ENCODE measurements at regions not wholly inside any gene's neighbourhood (a gene's known extent, or its start where the extent isn't known, plus 50 kb on each side); places are given as distances from the start of the nearest gene placed in this dataset.

DNA sequence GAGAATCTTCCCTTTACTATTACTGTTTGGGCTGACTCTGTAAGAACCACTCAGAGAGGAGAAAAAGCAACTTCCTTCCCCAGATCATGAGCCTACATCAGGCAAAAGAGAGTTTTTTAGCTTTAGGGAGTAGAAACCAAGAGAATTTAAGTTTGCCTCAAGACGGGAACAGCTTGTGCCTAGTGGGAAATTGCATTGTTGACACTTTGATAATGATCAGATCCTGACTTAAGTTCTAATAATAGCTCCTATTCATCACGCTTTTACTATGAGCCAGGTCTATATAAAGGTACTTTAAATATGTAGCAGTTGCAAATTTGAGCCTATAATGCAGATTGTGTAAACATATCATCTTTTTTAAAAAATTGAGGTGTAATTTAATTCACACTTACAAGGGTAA, 298.2 kb downstream of the MAN2A1 start:
- TF ChIP-seq, protein P1, sequence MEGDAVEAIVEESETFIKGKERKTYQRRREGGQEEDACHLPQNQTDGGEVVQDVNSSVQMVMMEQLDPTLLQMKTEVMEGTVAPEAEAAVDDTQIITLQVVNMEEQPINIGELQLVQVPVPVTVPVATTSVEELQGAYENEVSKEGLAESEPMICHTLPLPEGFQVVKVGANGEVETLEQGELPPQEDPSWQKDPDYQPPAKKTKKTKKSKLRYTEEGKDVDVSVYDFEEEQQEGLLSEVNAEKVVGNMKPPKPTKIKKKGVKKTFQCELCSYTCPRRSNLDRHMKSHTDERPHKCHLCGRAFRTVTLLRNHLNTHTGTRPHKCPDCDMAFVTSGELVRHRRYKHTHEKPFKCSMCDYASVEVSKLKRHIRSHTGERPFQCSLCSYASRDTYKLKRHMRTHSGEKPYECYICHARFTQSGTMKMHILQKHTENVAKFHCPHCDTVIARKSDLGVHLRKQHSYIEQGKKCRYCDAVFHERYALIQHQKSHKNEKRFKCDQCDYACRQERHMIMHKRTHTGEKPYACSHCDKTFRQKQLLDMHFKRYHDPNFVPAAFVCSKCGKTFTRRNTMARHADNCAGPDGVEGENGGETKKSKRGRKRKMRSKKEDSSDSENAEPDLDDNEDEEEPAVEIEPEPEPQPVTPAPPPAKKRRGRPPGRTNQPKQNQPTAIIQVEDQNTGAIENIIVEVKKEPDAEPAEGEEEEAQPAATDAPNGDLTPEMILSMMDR (IDR thresholded peaks at IDR 0.05), result no peak
- no peak for TF ChIP-seq POLR2A (IDR thresholded peaks at IDR 0.05)
- intact Hi-C loops (cut with DNase I), result no loop called here
- H3K4me1 ChIP-seq, result no peaks in the 10 kb centered on the region
- no peak overlapping the region for H3K27ac ChIP-seq
- H3K9me3 ChIP-seq, result no peaks in the 10 kb centered on the region
- 73 to 82% methylated on average over 2 of the region's 2 CpGs for WGBS, 2 donors
- no peaks in the 10 kb centered on the region for H3K27me3 ChIP-seq
- H3K4me3 ChIP-seq (replicated peaks in 1 of 3), result no peak overlapping the region
- no peak for DNase-seq
- no peaks in the 10 kb centered on the region for H3K36me3 ChIP-seq

DNA sequence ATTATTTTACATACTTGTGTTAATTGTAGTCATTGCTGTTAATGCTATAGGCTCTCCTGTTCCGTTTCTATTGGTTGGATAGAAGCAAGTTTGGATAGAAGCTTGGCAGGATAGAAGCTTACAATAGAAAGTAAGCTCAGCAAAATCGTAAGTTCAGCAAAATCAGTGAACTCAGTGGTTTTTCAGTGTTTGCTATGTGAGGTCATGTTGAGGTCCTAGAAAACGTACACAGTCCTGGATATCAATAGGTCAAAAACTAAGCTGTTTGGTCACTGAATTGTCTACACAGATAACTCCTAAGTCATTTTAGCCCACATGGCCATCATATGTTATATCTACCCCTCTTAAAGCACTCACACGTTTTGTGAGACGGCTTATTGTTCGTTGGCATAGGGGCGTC, 299.4 kb downstream of the MAN2A1 start:
- no peaks in the 10 kb centered on the region for H3K4me1 ChIP-seq
- WGBS, 2 donors, result 95% methylated on average over 7 of the region's 7 CpGs
- TF ChIP-seq, protein P1 (IDR thresholded peaks at IDR 0.05), result no peak
- no peak for TF ChIP-seq POLR2A (IDR thresholded peaks at IDR 0.05)
- no peaks in the 10 kb centered on the region for H3K27me3 ChIP-seq
- intact Hi-C loops (cut with DNase I), result no loop called here
- H3K4me3 ChIP-seq (replicated peaks in 1 of 3), result no peak overlapping the region
- H3K36me3 ChIP-seq, result no peaks in the 10 kb centered on the region
- no peak for DNase-seq
- H3K9me3 ChIP-seq, result no peaks in the 10 kb centered on the region
- no peak overlapping the region for H3K27ac ChIP-seq

DNA sequence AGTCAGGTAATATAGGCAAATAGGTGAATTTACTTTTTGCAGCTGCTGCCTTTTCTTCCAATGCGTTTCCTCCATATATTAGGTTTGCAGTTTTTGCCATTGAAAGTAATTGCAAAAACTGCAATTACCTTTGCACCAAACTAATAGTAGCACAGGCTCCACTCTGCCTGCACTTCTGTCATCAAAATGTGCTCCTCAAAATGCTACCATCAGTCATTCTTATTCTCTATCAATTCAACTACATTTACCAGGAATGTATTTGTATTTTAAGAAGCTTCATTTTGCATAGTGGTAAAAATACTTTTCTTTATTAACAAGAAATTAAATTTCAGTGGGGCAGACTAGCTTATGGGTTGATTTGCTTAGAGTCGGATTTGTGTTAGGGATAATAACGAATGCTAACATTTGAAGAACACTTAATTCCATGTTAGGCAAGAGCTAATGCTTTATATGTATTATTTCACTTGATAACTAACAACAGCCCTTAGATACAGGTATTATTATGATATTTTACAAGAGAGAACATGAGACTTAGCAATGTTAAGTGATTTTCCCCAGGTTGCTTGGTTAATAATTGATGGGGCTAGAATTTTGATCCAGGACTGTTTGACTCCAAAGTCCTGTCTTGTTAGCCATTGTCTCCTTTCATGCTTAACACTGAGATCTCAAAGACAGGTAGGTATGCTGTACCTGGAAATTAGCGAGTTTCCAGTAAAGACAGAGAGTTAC, 300.4 kb downstream of the MAN2A1 start:
- Histone ChIP-seq H3K4me1 (no peaks in the 10 kb centered on the region), H3K27me3 (no peaks in the 10 kb centered on the region), H3K9me3 (no peaks in the 10 kb centered on the region), H3K36me3 (no peaks in the 10 kb centered on the region), H3K27ac (no peak overlapping the region), H3K4me3 (replicated peaks in 1 of 3) (no peak overlapping the region)
- intact Hi-C loops (cut with DNase I), result no loop called here
- no peak for TF ChIP-seq POLR2A (IDR thresholded peaks at IDR 0.05)
- TF ChIP-seq, protein P1 (IDR thresholded peaks at IDR 0.05), result no peak
- DNase-seq, result no peak
- 96% methylated on average over 4 of the region's 4 CpGs for WGBS, 2 donors

DNA sequence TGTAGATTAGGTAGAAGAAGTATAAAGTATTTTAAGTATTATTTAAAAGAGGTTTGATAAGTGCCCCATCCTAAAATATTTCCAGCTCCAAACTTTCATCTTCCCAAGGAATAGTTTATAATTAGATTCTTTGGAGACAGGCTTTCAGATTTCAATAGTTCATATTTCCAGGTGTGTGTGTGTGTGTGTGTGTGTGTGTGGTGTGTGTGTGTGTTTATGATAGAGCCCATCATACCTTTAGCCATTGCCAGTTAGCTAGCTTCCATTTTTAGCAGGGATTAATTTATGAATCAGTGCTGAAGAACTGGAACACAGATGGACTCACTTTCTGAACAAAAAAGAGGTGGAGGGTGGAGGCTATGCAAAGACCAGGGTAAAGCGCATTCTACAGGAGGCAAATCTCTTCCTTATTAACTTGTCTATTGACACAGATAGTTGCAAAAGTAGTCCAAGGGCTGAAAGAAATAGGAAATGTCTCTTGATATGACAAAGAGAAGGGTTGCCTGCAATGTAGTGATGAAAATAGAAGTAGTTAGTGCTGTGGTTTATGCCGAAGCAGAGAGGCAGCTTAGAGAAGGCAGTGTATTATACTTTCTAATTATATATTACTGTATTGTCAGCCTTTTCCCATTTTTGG, 301.1 kb downstream of the MAN2A1 start:
- H3K9me3 ChIP-seq, result no peaks in the 10 kb centered on the region
- no peak for DNase-seq
- H3K27me3 ChIP-seq, result no peaks in the 10 kb centered on the region
- no peak for TF ChIP-seq POLR2A (IDR thresholded peaks at IDR 0.05)
- TF ChIP-seq, protein P1 (IDR thresholded peaks at IDR 0.05), result no peak
- H3K4me3 ChIP-seq (replicated peaks in 1 of 3), result no peak overlapping the region
- H3K36me3 ChIP-seq, result no peaks in the 10 kb centered on the region
- H3K4me1 ChIP-seq, result no peaks in the 10 kb centered on the region
- H3K27ac ChIP-seq, result no peak overlapping the region
- intact Hi-C loops (cut with DNase I), result no loop called here
- 93 to 94% methylated on average over 2 of the region's 2 CpGs for WGBS, 2 donors

DNA sequence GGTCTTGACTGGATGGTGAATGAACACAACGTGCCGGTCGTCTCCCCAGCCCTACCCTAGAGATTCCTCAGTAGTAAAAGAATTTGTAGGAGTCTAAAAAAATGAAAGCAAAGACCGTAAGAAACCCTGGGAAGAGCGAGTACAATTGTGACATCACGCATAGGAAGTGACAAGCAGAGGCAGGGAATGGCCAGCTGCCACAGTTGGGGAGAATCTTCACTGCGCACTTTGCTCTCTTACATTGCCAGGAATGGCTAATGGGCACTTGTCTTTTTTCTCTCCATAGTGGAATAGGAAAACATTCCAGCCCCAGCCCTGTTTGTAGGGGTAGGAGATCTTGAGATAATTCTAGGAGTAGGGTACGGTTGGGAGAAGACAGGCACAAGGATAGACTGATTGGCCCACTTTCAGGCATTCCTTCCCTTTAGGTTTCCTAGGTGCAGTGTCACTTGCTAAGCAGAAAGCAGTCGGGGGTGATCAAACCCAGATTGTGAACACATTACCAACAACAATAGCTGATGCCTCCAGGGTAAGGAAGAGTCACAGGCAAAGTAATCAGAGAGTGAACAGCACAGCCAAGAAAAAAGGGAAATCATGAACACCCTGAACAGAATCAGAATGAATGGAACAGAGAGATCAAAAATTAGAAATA, 302.7 kb downstream of the MAN2A1 start:
- intact Hi-C loops (cut with DNase I), result no loop called here
- H3K27ac ChIP-seq, result no peak overlapping the region
- no peak for DNase-seq
- TF ChIP-seq, protein P1 (IDR thresholded peaks at IDR 0.05), result no peak
- TF ChIP-seq POLR2A (IDR thresholded peaks at IDR 0.05), result no peak
- H3K36me3 ChIP-seq, result no peaks in the 10 kb centered on the region
- no peaks in the 10 kb centered on the region for H3K27me3 ChIP-seq
- H3K9me3 ChIP-seq, result no peaks in the 10 kb centered on the region
- peaks cover 9 to 12% of the 10 kb centered on the region in 2 donors for H3K4me1 ChIP-seq
- WGBS, 2 donors, result 92 to 95% methylated on average over 9 of the region's 9 CpGs
- no peak overlapping the region for H3K4me3 ChIP-seq (replicated peaks in 1 of 3)
